Testis (tissue), 2 donors: ENCODE measurements at regions not wholly inside any gene's neighbourhood (a gene's known extent, or its start where the extent isn't known, plus 50 kb on each side); places are given as distances from the start of the nearest gene placed in this dataset.

Experiments
- DNase-seq: peaks from one replicate; pipeline ENCODE4 v3.0.0-alpha.2; 2019
- H3K27ac ChIP-seq, 2 donors: fragments of 200-600 bp; sonication (generic); one replicate each; pipeline ENCODE4 v1.5.1; 2019
- H3K27me3 ChIP-seq: fragments of 200-600 bp; sonication (generic); one replicate; pipeline ENCODE4 v1.5.1; 2019
- H3K36me3 ChIP-seq: fragments of 200-600 bp; sonication (generic); one replicate; pipeline ENCODE4 v1.5.1; 2017; ENCODE audit warnings: low read depth; ENCODE audit errors: missing control alignments
- H3K4me1 ChIP-seq: fragments of 200-600 bp; sonication (generic); one replicate; pipeline ENCODE4 v1.5.1; 2019
- H3K4me3 ChIP-seq, 2 donors: fragments of 200-600 bp; sonication (generic); one replicate each; pipeline ENCODE4 v1.5.1; 2017 to 2019
- H3K9me3 ChIP-seq: fragments of 200-600 bp; sonication (generic); one replicate; pipeline ENCODE4 v1.5.1; 2017
- POLR2A ChIP-seq: fragments of 450-650 bp; IDR thresholded peaks from one replicate; pipeline ENCODE4 v1.6.1; 2017; ENCODE audit warnings: antibody characterized with exemption, mild to moderate bottlenecking, moderate library complexity
- WGBS, 2 donors: methylation state at CpG; one replicate each; pipeline ENCODE4 v1.1.5; 2018; 5-methylcytosine and 5-hydroxymethylcytosine counted together
- intact Hi-C: fragments of 100-400 bp; cut with DNase I; formaldehyde crosslinking; loops from one replicate; pipeline ENCODE4 v1.15.1; 2023; ENCODE audit warnings: low total_unique reads
- TF ChIP-seq, protein P1 (sequence below), 3 experiments: fragments of 450-650 bp in 2 of 3; fragments of 200-600 bp in 1 of 3; sonication (generic) in 1 of 3; IDR thresholded peaks; one replicate each; pipeline ENCODE4 v1.5.1; 2016 to 2019; ENCODE audit warnings: antibody characterized with exemption in 3 of 3, mild to moderate bottlenecking in 2 of 3, moderate library complexity in 1 of 3

DNA sequence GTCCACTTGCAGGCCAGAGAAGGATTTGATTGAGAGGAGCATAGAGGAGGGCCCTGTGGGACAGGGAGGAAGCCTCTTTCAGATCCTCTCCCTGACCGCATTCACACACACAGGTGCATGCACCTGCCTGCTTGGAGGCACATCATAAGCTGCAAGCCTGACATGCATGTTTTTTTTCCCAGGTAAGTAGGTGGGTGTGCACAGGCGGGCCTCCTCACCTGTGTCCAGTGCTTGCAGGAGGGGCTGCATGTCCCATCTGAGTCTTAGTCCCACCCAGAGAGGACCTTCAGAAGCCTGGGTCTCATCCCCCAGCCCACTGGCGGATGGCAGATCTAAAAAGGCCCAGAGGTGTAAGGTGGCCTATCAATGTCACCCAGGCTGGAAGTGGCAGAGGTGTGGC is 130.8 kb downstream of the TMEM132E start:
- intact Hi-C loops = no loop called here
- Histone ChIP-seq H3K27me3 (no peaks in the 10 kb centered on the region), H3K36me3 (no peaks in the 10 kb centered on the region), H3K4me3 (no peak overlapping the region), H3K9me3 (no peaks in the 10 kb centered on the region), H3K4me1 (no peaks in the 10 kb centered on the region), H3K27ac (no peak overlapping the region)
- no peak for DNase-seq
- 85 to 89% methylated on average over 3 of the region's 3 CpGs for WGBS, 2 donors
- TF ChIP-seq POLR2A = no peak
- TF ChIP-seq, protein P1, sequence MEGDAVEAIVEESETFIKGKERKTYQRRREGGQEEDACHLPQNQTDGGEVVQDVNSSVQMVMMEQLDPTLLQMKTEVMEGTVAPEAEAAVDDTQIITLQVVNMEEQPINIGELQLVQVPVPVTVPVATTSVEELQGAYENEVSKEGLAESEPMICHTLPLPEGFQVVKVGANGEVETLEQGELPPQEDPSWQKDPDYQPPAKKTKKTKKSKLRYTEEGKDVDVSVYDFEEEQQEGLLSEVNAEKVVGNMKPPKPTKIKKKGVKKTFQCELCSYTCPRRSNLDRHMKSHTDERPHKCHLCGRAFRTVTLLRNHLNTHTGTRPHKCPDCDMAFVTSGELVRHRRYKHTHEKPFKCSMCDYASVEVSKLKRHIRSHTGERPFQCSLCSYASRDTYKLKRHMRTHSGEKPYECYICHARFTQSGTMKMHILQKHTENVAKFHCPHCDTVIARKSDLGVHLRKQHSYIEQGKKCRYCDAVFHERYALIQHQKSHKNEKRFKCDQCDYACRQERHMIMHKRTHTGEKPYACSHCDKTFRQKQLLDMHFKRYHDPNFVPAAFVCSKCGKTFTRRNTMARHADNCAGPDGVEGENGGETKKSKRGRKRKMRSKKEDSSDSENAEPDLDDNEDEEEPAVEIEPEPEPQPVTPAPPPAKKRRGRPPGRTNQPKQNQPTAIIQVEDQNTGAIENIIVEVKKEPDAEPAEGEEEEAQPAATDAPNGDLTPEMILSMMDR (IDR thresholded peaks at IDR 0.05) = no peak

GRCh38 chr17:34709158-34709754 is 129.9 kb downstream of the TMEM132E start:
- Histone ChIP-seq H3K27me3 (no peaks in the 10 kb centered on the region), H3K4me3 (no peak overlapping the region), H3K36me3 (no peaks in the 10 kb centered on the region), H3K27ac (no peak overlapping the region), H3K9me3 (no peaks in the 10 kb centered on the region), H3K4me1 (no peaks in the 10 kb centered on the region)
- no peak for DNase-seq
- intact Hi-C loops = no loop called here
- TF ChIP-seq, protein P1 (IDR thresholded peaks at IDR 0.05) = no peak
- no peak for TF ChIP-seq POLR2A
- WGBS, 2 donors = 38 to 57% methylated on average over 8 of the region's 8 CpGs

DNA sequence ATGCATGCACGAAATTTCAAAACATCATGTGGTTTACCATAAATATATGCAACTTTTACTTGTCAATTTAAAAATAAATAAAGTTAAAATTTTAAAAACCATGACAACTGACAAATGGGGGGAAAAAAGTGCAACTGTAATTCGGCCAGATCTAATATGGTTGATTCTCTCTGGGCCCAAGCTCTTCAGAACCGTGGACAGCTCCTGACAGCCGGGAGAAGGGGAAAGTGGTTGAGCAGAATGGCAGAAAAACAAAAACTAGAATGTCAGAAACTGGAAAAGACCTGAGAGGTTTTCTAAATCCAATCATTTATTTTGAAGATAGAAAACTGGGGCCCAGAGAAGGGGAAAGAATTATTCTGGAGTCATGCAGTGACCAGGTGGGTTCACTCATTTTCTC is 126.6 kb downstream of the TMEM132E start:
- H3K4me1 ChIP-seq = no peaks in the 10 kb centered on the region
- DNase-seq = peak; percentile 43
- H3K36me3 ChIP-seq = no peaks in the 10 kb centered on the region
- no peak overlapping the region for H3K27ac ChIP-seq
- TF ChIP-seq POLR2A = no peak
- TF ChIP-seq, protein P1 (IDR thresholded peaks at IDR 0.05) = no peak
- intact Hi-C loops = no loop called here
- no peaks in the 10 kb centered on the region for H3K27me3 ChIP-seq
- no peak overlapping the region for H3K4me3 ChIP-seq
- 7 to 10% methylated on average over 4 of the region's 4 CpGs for WGBS, 2 donors
- H3K9me3 ChIP-seq = no peaks in the 10 kb centered on the region

DNA sequence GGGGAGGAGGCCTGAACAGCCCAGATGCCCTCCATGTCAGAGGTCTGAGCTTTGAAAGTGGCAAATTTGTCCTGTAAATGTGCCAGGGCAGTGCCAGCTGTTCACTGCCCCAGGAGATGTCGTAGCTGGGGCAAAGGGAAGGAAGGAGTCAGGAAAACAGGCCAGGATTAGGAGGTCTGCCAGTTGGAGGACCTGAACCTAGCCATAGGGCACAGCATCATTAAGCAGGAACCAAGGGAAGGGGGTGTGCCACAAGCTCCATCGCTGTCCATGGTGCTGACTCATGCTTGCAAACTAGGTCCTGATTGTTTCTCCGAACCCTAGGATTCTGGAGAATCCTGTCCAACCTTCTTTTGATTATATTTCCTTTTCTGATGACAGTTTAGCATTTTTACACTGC is 124.2 kb downstream of the TMEM132E start:
- H3K9me3 ChIP-seq = no peaks in the 10 kb centered on the region
- TF ChIP-seq POLR2A = no peak
- TF ChIP-seq, protein P1 (IDR thresholded peaks at IDR 0.05) = no peak
- H3K27ac ChIP-seq = no peak overlapping the region
- 17 to 22% methylated on average over 3 of the region's 3 CpGs for WGBS, 2 donors
- DNase-seq = peak; percentile 73
- no peaks in the 10 kb centered on the region for H3K4me1 ChIP-seq
- H3K27me3 ChIP-seq = no peaks in the 10 kb centered on the region
- no peak overlapping the region for H3K4me3 ChIP-seq
- H3K36me3 ChIP-seq = no peaks in the 10 kb centered on the region
- intact Hi-C loops = no loop called here

DNA sequence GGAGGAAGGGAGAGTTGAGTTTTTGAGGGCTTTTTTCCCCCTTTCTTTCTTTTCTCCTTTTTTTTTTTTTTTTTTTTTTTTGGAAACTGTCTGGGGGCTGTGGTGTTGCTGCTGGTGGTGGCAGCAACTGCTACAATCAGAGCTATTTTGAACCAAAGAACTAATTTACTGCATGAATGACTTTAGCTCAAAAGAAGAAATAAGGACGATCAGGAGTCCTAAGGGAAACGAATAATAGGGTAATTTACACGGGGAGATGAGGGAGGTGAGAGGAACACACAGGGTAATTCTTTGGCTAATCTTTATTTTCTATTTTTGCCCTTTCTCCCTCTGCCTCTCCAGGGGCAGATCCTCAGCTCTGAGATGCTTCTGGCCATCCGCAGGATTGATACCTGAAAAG is 119.8 kb downstream of the TMEM132E start:
- TF ChIP-seq POLR2A = no peak
- TF ChIP-seq, protein P1 (IDR thresholded peaks at IDR 0.05) = no peak
- DNase-seq = no peak
- 52 to 55% methylated on average over 4 of the region's 4 CpGs for WGBS, 2 donors

More for the DNA sequence above, 119.8 kb downstream of the TMEM132E start:
- H3K4me3 ChIP-seq = no peak overlapping the region
- no peaks in the 10 kb centered on the region for H3K36me3 ChIP-seq
- H3K4me1 ChIP-seq = no peaks in the 10 kb centered on the region
- H3K27me3 ChIP-seq = no peaks in the 10 kb centered on the region
- H3K9me3 ChIP-seq = no peaks in the 10 kb centered on the region
- intact Hi-C loops = no loop called here
- no peak overlapping the region for H3K27ac ChIP-seq
